ENCODE measurements at regions not wholly inside any gene's neighbourhood (a gene's known extent, or its start where the extent isn't known, plus 50 kb on each side); places are given as distances from the start of the nearest gene placed in this dataset.

- no peak for DNase-seq
- H3F3A ChIP-seq (ENCODE audit: insufficient read depth, low read length), result no peaks in the 10 kb centered on the region
- H3K9me3 ChIP-seq (replicated peaks; ENCODE audit: insufficient read depth, low read length), result no peaks in the 10 kb centered on the region
- no peak overlapping the region for H3K27ac ChIP-seq (ENCODE audit: low read length)
- no peaks in the 10 kb centered on the region for H3K79me2 ChIP-seq (ENCODE audit: low read length)
- no peaks in the 10 kb centered on the region for H3K9me2 ChIP-seq (replicated peaks; ENCODE audit: insufficient read depth, low read length)
- no peak for TF ChIP-seq EZH2phosphoT487 (IDR thresholded peaks at IDR 0.05; ENCODE audit: low read length)
- TF ChIP-seq EZH2 (optimal IDR thresholded peaks at IDR 0.05; ENCODE audit: low read depth, low read length), result no peak
- no peak for TF ChIP-seq CTCF (IDR thresholded peaks at IDR 0.05; ENCODE audit: low read length)
- H3K36me3 ChIP-seq (replicated peaks; ENCODE audit: insufficient read depth, low read length), result no peaks in the 10 kb centered on the region
- no peaks in the 10 kb centered on the region for H3K4me1 ChIP-seq (ENCODE audit: low read length)
- H3K9ac ChIP-seq (ENCODE audit: low read length), result no peak overlapping the region
- no peak overlapping the region for H3K4me3 ChIP-seq (ENCODE audit: low read length)
- H2AFZ ChIP-seq (ENCODE audit: low read length), result no peak overlapping the region
- no peak overlapping the region for H3K4me2 ChIP-seq (ENCODE audit: low read depth, low read length)
- H4K20me1 ChIP-seq (ENCODE audit: insufficient read depth, low read length), result no peaks in the 10 kb centered on the region
- no peaks in the 10 kb centered on the region for H3K27me3 ChIP-seq (replicated peaks; ENCODE audit: insufficient read depth, low read length)
Observed at GRCh38 chr13:65937251-65937650, 1292.9 kb downstream of the PCDH9 start.

DNA sequence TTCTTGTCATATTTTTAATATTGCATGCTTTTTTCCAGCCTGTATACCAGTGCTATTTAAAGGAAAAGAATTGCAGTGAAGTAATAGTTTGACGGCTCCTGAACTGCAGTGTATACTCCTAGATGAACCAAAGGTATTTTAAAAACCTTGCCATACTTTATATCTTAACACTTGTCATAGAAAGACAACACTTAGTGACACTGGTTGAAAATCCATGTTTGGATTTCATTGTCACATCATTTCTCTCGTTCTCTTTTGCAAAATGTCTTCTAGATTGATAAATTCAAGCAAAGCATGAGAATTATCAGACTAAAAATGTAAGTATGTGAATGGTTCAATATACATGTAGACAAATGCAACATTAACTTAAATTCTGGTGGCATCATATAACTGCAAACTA is 1293.9 kb downstream of the PCDH9 start:
- no peak overlapping the region for H2AFZ ChIP-seq (ENCODE audit: low read length)
- H3K36me3 ChIP-seq (replicated peaks; ENCODE audit: insufficient read depth, low read length), result no peaks in the 10 kb centered on the region
- TF ChIP-seq EZH2phosphoT487 (IDR thresholded peaks at IDR 0.05; ENCODE audit: low read length) (no peak), EZH2 (optimal IDR thresholded peaks at IDR 0.05; ENCODE audit: low read depth, low read length) (no peak), CTCF (IDR thresholded peaks at IDR 0.05; ENCODE audit: low read length) (no peak)
- H3K9ac ChIP-seq (ENCODE audit: low read length), result no peak overlapping the region
- no peaks in the 10 kb centered on the region for H4K20me1 ChIP-seq (ENCODE audit: insufficient read depth, low read length)
- DNase-seq, result no peak
- no peaks in the 10 kb centered on the region for H3K9me2 ChIP-seq (replicated peaks; ENCODE audit: insufficient read depth, low read length)
- no peaks in the 10 kb centered on the region for H3K79me2 ChIP-seq (ENCODE audit: low read length)
- H3F3A ChIP-seq (ENCODE audit: insufficient read depth, low read length), result no peaks in the 10 kb centered on the region
- H3K4me1 ChIP-seq (ENCODE audit: low read length), result no peaks in the 10 kb centered on the region
- H3K9me3 ChIP-seq (replicated peaks; ENCODE audit: insufficient read depth, low read length), result no peaks in the 10 kb centered on the region
- H3K27me3 ChIP-seq (replicated peaks; ENCODE audit: insufficient read depth, low read length), result no peaks in the 10 kb centered on the region
- H3K4me2 ChIP-seq (ENCODE audit: low read depth, low read length), result no peak overlapping the region
- H3K27ac ChIP-seq (ENCODE audit: low read length), result no peak overlapping the region
- H3K4me3 ChIP-seq (ENCODE audit: low read length), result no peak overlapping the region

DNA sequence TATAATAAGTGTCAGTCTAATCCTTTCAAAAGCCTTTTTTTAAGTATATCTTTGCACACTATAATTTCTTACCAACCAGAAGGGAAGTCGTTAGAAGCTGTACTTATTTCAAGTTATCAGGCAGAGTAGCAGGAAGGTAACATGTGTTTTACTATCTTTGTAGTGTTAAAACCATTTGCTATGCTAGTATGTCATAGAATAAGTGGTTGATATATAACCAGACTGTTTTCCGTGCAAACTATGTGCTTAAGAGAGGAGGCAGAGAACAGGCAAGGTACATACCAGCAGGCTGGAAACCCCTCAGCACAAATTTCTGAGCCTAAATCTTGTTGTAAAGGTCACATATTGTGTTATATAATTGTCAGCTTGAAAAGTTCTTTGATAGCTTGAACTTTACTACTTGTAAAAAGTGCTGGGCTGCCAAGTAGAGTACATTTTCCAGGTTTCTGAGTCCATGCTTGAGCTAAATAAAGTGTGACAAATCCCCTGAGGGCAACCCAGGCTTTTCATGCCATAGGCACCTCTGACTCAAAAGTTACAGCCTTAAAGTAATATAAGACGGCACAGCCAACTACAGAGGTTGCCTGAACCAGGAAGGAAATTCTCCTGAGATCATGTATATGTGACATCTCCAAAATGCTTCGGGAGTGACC is 1297.4 kb downstream of the PCDH9 start:
- no peak for DNase-seq
- H2AFZ ChIP-seq (ENCODE audit: low read length), result no peak overlapping the region
- H3K27me3 ChIP-seq (replicated peaks; ENCODE audit: insufficient read depth, low read length), result no peaks in the 10 kb centered on the region

More for the DNA sequence above, 1297.4 kb downstream of the PCDH9 start:
- Histone ChIP-seq H3K9me3 (replicated peaks; ENCODE audit: insufficient read depth, low read length) (no peaks in the 10 kb centered on the region), H3K4me3 (ENCODE audit: low read length) (no peak overlapping the region), H3K4me2 (ENCODE audit: low read depth, low read length) (no peak overlapping the region), H3K36me3 (replicated peaks; ENCODE audit: insufficient read depth, low read length) (no peaks in the 10 kb centered on the region), H3K27ac (ENCODE audit: low read length) (no peak overlapping the region), H3F3A (ENCODE audit: insufficient read depth, low read length) (no peaks in the 10 kb centered on the region), H4K20me1 (ENCODE audit: insufficient read depth, low read length) (no peaks in the 10 kb centered on the region), H3K9ac (ENCODE audit: low read length) (no peak overlapping the region), H3K4me1 (ENCODE audit: low read length) (no peaks in the 10 kb centered on the region), H3K79me2 (ENCODE audit: low read length) (no peaks in the 10 kb centered on the region), H3K9me2 (replicated peaks; ENCODE audit: insufficient read depth, low read length) (no peaks in the 10 kb centered on the region)
- TF ChIP-seq EZH2 (optimal IDR thresholded peaks at IDR 0.05; ENCODE audit: low read depth, low read length), result no peak
- TF ChIP-seq CTCF (IDR thresholded peaks at IDR 0.05; ENCODE audit: low read length), result no peak
- TF ChIP-seq EZH2phosphoT487 (IDR thresholded peaks at IDR 0.05; ENCODE audit: low read length), result no peak

Data from MM.1S (cell line).